SH-SY5Y (cell line): ENCODE measurements at regions not wholly inside any gene's neighbourhood (a gene's known extent, or its start where the extent isn't known, plus 50 kb on each side); places are given as distances from the start of the nearest gene placed in this dataset.

Source experiments
- GATA2 ChIP-seq: IDR thresholded peaks from 2 replicates; pipeline ENCODE4 v1.6.1; 2011; ENCODE audit warnings: mild to moderate bottlenecking, low read depth, low read length
- GATA3 ChIP-seq: IDR thresholded peaks from 2 replicates; pipeline ENCODE4 v1.6.1; 2011; ENCODE audit warnings: low read depth, mild to moderate bottlenecking, low read length, moderate library complexity

- TF ChIP-seq GATA2 (no peak), GATA3 (no peak)
Measured at GRCh38 chr1:63012339-63012738, 228.4 kb downstream of the ATG4C start.
